ENCODE measurements at regions not wholly inside any gene's neighbourhood (a gene's known extent, or its start where the extent isn't known, plus 50 kb on each side); places are given as distances from the start of the nearest gene placed in this dataset.
"Not testable (repeated sequence)": the region's sequence is repeated elsewhere in the genome, so short reads cannot be mapped to it uniquely, and the experiment has no call there.

- TF ChIP-seq, protein P1, sequence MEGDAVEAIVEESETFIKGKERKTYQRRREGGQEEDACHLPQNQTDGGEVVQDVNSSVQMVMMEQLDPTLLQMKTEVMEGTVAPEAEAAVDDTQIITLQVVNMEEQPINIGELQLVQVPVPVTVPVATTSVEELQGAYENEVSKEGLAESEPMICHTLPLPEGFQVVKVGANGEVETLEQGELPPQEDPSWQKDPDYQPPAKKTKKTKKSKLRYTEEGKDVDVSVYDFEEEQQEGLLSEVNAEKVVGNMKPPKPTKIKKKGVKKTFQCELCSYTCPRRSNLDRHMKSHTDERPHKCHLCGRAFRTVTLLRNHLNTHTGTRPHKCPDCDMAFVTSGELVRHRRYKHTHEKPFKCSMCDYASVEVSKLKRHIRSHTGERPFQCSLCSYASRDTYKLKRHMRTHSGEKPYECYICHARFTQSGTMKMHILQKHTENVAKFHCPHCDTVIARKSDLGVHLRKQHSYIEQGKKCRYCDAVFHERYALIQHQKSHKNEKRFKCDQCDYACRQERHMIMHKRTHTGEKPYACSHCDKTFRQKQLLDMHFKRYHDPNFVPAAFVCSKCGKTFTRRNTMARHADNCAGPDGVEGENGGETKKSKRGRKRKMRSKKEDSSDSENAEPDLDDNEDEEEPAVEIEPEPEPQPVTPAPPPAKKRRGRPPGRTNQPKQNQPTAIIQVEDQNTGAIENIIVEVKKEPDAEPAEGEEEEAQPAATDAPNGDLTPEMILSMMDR (conservative IDR thresholded peaks at IDR 0.05): no peak
- no peak overlapping the region for H3K27ac ChIP-seq
These were observed 65.8 kb upstream of the CECR2 start for GRCh38 chr22:17303441-17303839.

- TF ChIP-seq, protein P1 (conservative IDR thresholded peaks at IDR 0.05): no peak
- H3K27ac ChIP-seq: no peak overlapping the region
These were observed 66.6 kb upstream of the CECR2 start for GRCh38 chr22:17302616-17303015.

DNA sequence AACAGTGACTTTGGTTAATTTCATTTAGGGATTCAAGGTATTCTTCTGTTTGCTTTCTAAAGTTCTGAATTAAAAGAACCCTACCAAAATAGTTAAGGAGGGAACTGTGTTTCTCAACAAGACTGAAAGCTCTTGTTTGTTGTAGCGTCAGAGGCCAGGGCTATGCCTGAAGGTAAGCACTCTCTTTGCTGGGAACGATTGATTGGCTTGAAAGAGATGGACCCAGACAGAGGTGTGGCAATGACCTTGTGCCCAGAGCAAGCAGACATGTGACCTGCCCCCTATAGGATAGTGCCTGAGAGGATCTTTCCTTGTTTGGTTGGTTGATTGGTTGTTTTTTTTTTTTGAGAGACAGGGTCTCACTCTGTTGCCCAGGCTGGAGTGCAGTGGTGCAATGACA lies 68.3 kb upstream of the CECR2 start:
- no peak overlapping the region for H3K27ac ChIP-seq
- TF ChIP-seq, protein P1 (conservative IDR thresholded peaks at IDR 0.05): no peak

DNA sequence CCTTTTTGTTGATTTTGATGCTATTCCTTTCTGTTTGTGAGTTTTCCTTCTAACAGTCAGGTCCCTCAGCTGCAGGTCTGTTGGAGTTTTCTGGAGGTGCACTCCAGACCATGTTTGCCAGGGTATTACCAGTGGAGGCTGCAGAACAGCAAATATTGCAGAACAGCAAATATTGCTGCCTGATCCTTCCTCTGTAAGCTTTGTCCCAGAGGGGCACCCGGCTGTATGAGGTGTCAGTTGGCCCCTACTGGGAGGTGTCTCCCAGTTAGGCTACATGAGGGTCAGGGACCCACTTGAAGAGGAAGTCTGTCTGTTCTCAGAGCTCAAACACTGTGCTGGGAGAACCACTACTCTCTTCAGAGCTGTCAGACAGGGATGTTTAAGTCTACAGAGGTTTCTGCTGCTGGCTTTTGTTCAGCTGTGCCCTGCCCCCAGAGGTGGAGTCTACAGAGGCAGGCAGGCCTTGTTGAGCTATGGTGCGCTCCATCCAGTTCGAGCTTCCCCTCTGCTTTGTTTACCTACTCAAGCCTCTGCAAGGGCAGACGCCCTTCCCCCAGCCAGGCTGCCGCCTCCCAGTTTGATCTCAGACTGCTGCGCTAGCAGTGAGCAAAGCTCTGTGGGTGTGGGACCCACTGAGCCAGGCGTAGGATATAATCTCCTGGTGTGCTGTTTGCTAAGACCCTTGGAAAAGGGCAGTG lies 70.3 kb upstream of the CECR2 start:
- peak overlapping the region; percentile 59 for H3K27ac ChIP-seq

DNA sequence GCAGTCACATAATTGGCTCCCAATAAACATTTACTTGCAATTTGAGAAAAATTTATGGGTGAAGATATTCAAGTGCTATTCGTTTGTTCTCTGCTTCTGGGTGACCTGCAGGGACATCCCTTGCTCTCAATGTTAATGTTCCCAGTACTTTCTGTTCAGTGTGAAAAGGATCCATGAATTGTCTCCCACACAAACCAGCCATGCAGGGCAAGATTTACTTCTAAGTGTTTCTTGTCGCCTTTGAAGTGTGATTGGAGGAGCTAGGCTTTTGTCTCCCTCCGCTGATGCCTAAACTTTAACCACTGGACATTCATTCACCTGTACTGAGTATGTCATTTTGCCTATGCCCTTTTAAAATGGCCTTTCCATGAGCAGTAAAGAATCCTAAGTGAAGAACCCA lies 66.4 kb upstream of the ADA2 start:
- no peak overlapping the region for H3K27ac ChIP-seq
- TF ChIP-seq, protein P1 (conservative IDR thresholded peaks at IDR 0.05): no peak

DNA sequence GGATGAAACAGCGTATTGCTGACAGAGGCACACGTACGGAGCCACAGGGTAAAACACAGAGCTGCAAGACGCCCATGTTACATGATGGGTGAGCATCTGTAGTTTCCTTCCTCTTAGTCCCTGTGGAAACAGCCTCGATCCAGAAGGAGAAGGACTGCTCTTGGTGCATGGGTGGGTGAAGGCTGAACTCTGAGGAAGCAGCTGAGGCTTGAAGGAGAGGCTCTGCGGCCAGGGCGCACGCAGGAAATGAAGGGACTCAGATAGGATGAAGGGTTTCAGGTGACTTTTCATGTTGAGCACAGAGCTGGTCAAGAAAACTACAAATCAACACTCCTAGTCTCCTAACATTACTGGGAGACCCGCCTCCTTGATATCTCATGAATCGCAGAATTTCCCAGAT lies 65.7 kb upstream of the ADA2 start:
- no peak overlapping the region for H3K27ac ChIP-seq
- TF ChIP-seq, protein P1 (conservative IDR thresholded peaks at IDR 0.05): no peak

GRCh38 chr22:17284466-17284865 lies 65.2 kb upstream of the ADA2 start:
- TF ChIP-seq, protein P1 (conservative IDR thresholded peaks at IDR 0.05): no peak
- no peak overlapping the region for H3K27ac ChIP-seq

- not testable (repeated sequence) for H3K27ac ChIP-seq
These were observed 64.6 kb upstream of the ADA2 start for GRCh38 chr22:17283865-17284264.

DNA sequence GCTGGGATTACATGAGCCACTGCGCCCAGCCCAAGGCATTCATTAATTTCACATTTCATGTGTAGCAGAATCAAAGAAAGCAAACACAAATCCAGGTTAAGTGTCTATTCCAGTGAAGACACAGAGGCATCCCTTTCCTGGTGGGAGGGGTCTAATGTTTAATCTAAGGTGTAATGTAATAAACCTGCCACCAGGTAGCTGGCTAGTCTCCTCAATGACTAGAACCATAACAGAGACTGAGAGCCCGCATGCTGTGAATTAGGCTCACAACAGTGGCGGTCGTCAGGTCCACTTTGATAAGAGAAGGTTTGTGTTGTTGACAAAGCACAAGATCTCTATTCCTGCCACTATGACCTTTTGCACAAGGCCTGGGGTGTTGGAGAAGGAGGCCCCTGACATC lies 64.2 kb upstream of the ADA2 start:
- TF ChIP-seq, protein P1 (conservative IDR thresholded peaks at IDR 0.05): no peak
- H3K27ac ChIP-seq: no peak overlapping the region

Measured in VCaP (cell line).